PC-9 (cell line): ENCODE measurements at regions not wholly inside any gene's neighbourhood (a gene's known extent, or its start where the extent isn't known, plus 50 kb on each side); places are given as distances from the start of the nearest gene placed in this dataset.

Source experiments
- CTCF ChIP-seq: fragments of 200-600 bp; sonication (generic); conservative IDR thresholded peaks from 2 replicates; pipeline ENCODE4 v1.6.1; 2017; ENCODE audit warnings: mixed run types, antibody characterized with exemption, mild to moderate bottlenecking, moderate library complexity
- EZH2 ChIP-seq: fragments of 200-600 bp; sonication (generic); IDR thresholded peaks from 2 replicates; pipeline ENCODE4 v1.8.0; 2017; ENCODE audit warnings: antibody characterized with exemption, low read depth

GRCh38 chr5:74380193-74380592 is 260.3 kb downstream of the ENC1 start:
- TF ChIP-seq CTCF (no peak), EZH2 (no peak)
